ENCODE measurements at regions not wholly inside any gene's neighbourhood (a gene's known extent, or its start where the extent isn't known, plus 50 kb on each side); places are given as distances from the start of the nearest gene placed in this dataset.
A peak's percentile ranks its signal among the peaks of the same experiment; 100 is the strongest.

DNA sequence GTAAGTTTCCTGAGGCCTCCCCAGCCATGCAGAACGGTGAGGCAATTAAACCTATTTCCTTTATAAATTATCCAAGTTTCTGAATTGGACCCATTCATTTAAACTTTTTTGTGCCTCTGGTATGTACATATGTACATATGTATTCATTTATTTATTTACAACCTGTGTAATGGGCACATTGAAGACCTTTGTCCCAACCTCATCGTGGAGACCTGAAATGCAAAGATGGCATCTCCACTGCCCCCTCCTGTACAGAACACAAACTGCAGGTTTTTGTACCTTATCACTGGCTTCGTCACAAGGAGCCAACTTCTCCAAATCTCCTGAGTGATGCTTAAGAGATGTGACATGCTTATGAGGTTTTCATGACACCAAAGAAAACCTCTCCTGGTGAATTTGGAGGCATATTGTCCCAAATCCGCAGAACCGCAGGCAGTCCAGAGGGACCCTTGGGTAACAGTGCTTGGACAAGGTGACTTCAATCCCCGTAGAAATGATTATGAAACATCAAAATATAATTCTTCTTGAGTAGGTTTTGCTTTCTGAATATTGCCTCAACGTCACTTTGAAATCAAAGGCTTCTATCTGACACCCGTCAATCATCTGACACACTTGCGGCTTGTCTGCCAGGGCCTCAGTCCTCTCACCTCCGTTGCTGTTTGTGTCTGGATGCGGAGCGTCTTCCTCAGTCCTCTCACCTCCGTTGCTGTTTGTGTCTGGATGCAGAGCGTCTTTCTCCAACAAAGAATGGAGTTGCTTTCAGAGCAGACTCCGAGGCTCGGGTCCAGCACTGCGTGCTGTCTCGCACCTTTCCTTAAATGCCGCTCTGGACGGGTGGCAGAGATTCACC is 135.0 kb upstream of the IRX4 start:
- Histone ChIP-seq H4K20me1 (replicated peaks in 1 of 2; ENCODE audit: control insufficient read depth in 1 of 2, insufficient read depth in 2 of 2, low read length in 2 of 2) (no peaks in the 10 kb centered on the region), H3K56ac (replicated peaks; ENCODE audit: insufficient read length, low read depth, low read length) (no peak overlapping the region), H3K18ac (ENCODE audit: extremely low read depth, low read length) (no peak overlapping the region), H3K79me1 (ENCODE audit: low read depth, low read length) (no peaks in the 10 kb centered on the region), H3K27me3 (replicated peaks in 1 of 4; ENCODE audit: control insufficient read depth in 3 of 4, extremely low read depth in 1 of 4, insufficient read depth in 3 of 4, low read length in 3 of 4) (no peaks in the 10 kb centered on the region), H2BK20ac (ENCODE audit: low read length) (no peak overlapping the region), H3K23me2 (ENCODE audit: low read depth, low read length) (no peaks in the 10 kb centered on the region), H2BK15ac (ENCODE audit: low read length) (no peak overlapping the region), H3K36me3 (ENCODE audit: control insufficient read depth in 2 of 4, insufficient read depth in 4 of 4, low read length in 3 of 4) (no peaks in the 10 kb centered on the region), H2BK12ac (ENCODE audit: low read depth, low read length) (no peak overlapping the region), H3K23ac (ENCODE audit: insufficient read length) (no peak overlapping the region), H3K4ac (replicated peaks; ENCODE audit: insufficient read length, low read depth, low read length) (no peak overlapping the region), H4K91ac (replicated peaks; ENCODE audit: insufficient read length, low read length) (no peak overlapping the region), H3K14ac (ENCODE audit: insufficient read length) (no peak overlapping the region), H2BK120ac (replicated peaks; ENCODE audit: low read depth, low read length) (no peak overlapping the region), H3K27ac (ENCODE audit: low read depth, low read length) (no peak overlapping the region), H3K9me3 (ENCODE audit: insufficient read depth in 2 of 2, low read depth in 1 of 2, low read length in 1 of 2) (no peaks in the 10 kb centered on the region), H4K5ac (ENCODE audit: insufficient read length, low read depth, low read length) (no peak overlapping the region), H2BK5ac (ENCODE audit: low read depth, low read length) (no peak overlapping the region), H2AFZ (ENCODE audit: low read length) (no peak overlapping the region), H3K79me2 (ENCODE audit: control insufficient read depth in 1 of 2, insufficient read depth in 2 of 2, low read length in 2 of 2) (no peaks in the 10 kb centered on the region), H3K4me1 (replicated peaks in 1 of 4; ENCODE audit: control insufficient read depth in 3 of 4, insufficient read depth in 4 of 4, low read length in 3 of 4) (no peaks in the 10 kb centered on the region; a peak in 1 of 7 replicates), H2AK5ac (ENCODE audit: low read depth, low read length) (no peak overlapping the region), H4K8ac (ENCODE audit: extremely low read depth, insufficient read depth, low read length) (no peak overlapping the region), H3K4me3 (ENCODE audit: extremely low read depth in 1 of 4, insufficient read depth in 2 of 4, low read depth in 3 of 4, low read length in 4 of 4) (no peak overlapping the region), H3K4me2 (ENCODE audit: insufficient read depth in 1 of 2, low read depth in 2 of 2, low read length in 2 of 2) (no peak overlapping the region), H3K9ac (replicated peaks in 1 of 4; ENCODE audit: extremely low read depth in 1 of 4, low read depth in 3 of 4, low read length in 3 of 4) (no peak overlapping the region)
- peak; percentile 21 to 66 for DNase-seq (ENCODE audit: low read depth in 1 of 2, low spot score in 2 of 2)
- TF ChIP-seq TAF1 (IDR thresholded peaks at IDR 0.05; ENCODE audit: low read depth, low read length): no peak
- no peak for TF ChIP-seq RBBP5 (IDR thresholded peaks at IDR 0.05; ENCODE audit: borderline replicate concordance, low read depth, low read length)
- TF ChIP-seq, protein P1, sequence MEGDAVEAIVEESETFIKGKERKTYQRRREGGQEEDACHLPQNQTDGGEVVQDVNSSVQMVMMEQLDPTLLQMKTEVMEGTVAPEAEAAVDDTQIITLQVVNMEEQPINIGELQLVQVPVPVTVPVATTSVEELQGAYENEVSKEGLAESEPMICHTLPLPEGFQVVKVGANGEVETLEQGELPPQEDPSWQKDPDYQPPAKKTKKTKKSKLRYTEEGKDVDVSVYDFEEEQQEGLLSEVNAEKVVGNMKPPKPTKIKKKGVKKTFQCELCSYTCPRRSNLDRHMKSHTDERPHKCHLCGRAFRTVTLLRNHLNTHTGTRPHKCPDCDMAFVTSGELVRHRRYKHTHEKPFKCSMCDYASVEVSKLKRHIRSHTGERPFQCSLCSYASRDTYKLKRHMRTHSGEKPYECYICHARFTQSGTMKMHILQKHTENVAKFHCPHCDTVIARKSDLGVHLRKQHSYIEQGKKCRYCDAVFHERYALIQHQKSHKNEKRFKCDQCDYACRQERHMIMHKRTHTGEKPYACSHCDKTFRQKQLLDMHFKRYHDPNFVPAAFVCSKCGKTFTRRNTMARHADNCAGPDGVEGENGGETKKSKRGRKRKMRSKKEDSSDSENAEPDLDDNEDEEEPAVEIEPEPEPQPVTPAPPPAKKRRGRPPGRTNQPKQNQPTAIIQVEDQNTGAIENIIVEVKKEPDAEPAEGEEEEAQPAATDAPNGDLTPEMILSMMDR (IDR thresholded peaks at IDR 0.05; ENCODE audit: control extremely low read depth in 1 of 3, insufficient read depth in 1 of 3, low read depth in 1 of 3, low read length in 3 of 3): peak; percentile 52 to 82 (median 71)
- peak in 1 of 2 experiments; percentile 64; a peak in 1 of 4 replicates for TF ChIP-seq HDAC2 (IDR thresholded peaks at IDR 0.05; ENCODE audit: borderline replicate concordance in 1 of 2, low read depth in 2 of 2, low read length in 2 of 2)
- TF ChIP-seq KDM1A (IDR thresholded peaks at IDR 0.05; ENCODE audit: borderline replicate concordance, low read length): 0 out of 2 replicates have a peak, but pooled peaks have one; percentile 28
- TF ChIP-seq RAD21 (IDR thresholded peaks at IDR 0.05 in 1 of 2, conservative IDR thresholded peaks at IDR 0.05 in 1 of 2; ENCODE audit: low read depth in 2 of 2, low read length in 2 of 2): peak; percentile 72 to 80
- TF ChIP-seq POLR2AphosphoS5 (IDR thresholded peaks at IDR 0.05; ENCODE audit: low read depth, low read length): no peak
- POLR2A ChIA-PET (ENCODE audit: partially characterized antibody): no interaction called here
- CTCF ChIA-PET (ENCODE audit: partially characterized antibody): interaction anchor here (0.8 to 1.8 kb wide), 7 partner anchors 14 to 254 kb away, joined by 3 to 7 read pairs (median 4); no protein-coding TSS in a partner anchor
- peak; percentile 79 for FAIRE-seq
- WGBS, 2 experiments (ENCODE audit: extremely low coverage in 1 of 2, insufficient coverage in 1 of 2, insufficient read length in 1 of 2, insufficient replicate concordance in 2 of 2, low coverage in 1 of 2, low lambda C conversion rate in 2 of 2, missing lambda C conversion rate in 1 of 2): 87% methylated on average over 20 of the region's 20 CpGs; no CpG with 5 or more reads in 1 of the 2 experiments

All from H1 (cell line).